Osteoblast (primary cell): ENCODE measurements at regions not wholly inside any gene's neighbourhood (a gene's known extent, or its start where the extent isn't known, plus 50 kb on each side); places are given as distances from the start of the nearest gene placed in this dataset.

Source experiments
- DNase-seq: peaks from one replicate; pipeline ENCODE4 v3.0.0; 2011; ENCODE audit warnings: low spot score, mixed read lengths; ENCODE audit not compliant: insufficient read length; ENCODE audit errors: missing footprints
- H2AFZ ChIP-seq: 2 replicates; pipeline ENCODE4 v1.6.0; 2011; ENCODE audit warnings: mild to moderate bottlenecking, low read length
- H3K27ac ChIP-seq: 2 replicates; pipeline ENCODE4 v1.5.1; 2011; ENCODE audit warnings: mild to moderate bottlenecking, low read depth, low read length, moderate library complexity
- H3K27me3 ChIP-seq: 2 replicates; pipeline ENCODE4 v1.6.0; 2012; ENCODE audit warnings: mild to moderate bottlenecking, control low read depth, inconsistent platforms, low read length, moderate library complexity; ENCODE audit not compliant: insufficient read depth
- H3K36me3 ChIP-seq: 2 replicates; pipeline ENCODE4 v1.5.1; 2011; ENCODE audit warnings: mild to moderate bottlenecking, low read length, control low read depth, moderate library complexity; ENCODE audit not compliant: insufficient read depth
- H3K4me1 ChIP-seq: 2 replicates; pipeline ENCODE4 v1.5.1; 2011; ENCODE audit warnings: mild to moderate bottlenecking, low read length, control low read depth, moderate library complexity; ENCODE audit not compliant: insufficient read depth
- H3K4me2 ChIP-seq: 2 replicates; pipeline ENCODE4 v1.6.0; 2011; ENCODE audit warnings: mild to moderate bottlenecking, low read length; ENCODE audit not compliant: insufficient read depth
- H3K4me3 ChIP-seq: fragments of 200-600 bp; sonication (generic); 3 replicates; pipeline ENCODE4 v1.5.1; 2012; ENCODE audit warnings: mild to moderate bottlenecking, low read length, inconsistent platforms; ENCODE audit not compliant: insufficient read depth
- H3K79me2 ChIP-seq: 2 replicates; pipeline ENCODE4 v1.6.0; 2012; ENCODE audit warnings: mild to moderate bottlenecking, low read length, control low read depth, inconsistent platforms; ENCODE audit not compliant: insufficient read depth
- H3K9me3 ChIP-seq: 2 replicates; pipeline ENCODE4 v1.5.1; 2011; ENCODE audit warnings: low read depth, low read length, control low read depth
- H4K20me1 ChIP-seq: 2 replicates; pipeline ENCODE4 v1.6.0; 2012; ENCODE audit warnings: mild to moderate bottlenecking, low read length, control low read depth; ENCODE audit not compliant: insufficient read depth
- TF ChIP-seq, protein P1 (sequence below): IDR thresholded peaks from 2 replicates; pipeline ENCODE4 v1.5.1; 2011; ENCODE audit warnings: mild to moderate bottlenecking, low read depth, low read length, moderate library complexity; ENCODE audit errors: extremely low read depth

DNA sequence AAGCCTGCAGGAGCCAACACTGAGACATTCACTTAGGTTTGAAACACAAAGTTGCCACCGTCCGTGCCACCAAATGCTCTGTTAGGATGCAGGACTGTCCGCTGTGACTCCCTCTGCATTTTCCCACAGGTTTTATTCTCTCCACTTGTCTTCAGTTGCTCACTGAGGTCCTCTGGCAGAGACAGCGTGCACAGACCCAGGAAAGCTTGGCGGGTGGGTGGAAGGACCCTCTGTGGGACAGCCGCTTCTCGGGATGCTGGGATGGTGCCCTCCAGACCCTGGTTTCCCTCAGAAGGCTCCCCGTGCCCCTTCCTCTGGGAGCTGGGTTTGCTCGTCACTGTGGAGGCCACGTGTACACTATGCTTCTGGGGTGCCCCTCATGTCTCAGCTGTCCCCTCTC lies 733.6 kb downstream of the GALR1 start:
- TF ChIP-seq, protein P1, sequence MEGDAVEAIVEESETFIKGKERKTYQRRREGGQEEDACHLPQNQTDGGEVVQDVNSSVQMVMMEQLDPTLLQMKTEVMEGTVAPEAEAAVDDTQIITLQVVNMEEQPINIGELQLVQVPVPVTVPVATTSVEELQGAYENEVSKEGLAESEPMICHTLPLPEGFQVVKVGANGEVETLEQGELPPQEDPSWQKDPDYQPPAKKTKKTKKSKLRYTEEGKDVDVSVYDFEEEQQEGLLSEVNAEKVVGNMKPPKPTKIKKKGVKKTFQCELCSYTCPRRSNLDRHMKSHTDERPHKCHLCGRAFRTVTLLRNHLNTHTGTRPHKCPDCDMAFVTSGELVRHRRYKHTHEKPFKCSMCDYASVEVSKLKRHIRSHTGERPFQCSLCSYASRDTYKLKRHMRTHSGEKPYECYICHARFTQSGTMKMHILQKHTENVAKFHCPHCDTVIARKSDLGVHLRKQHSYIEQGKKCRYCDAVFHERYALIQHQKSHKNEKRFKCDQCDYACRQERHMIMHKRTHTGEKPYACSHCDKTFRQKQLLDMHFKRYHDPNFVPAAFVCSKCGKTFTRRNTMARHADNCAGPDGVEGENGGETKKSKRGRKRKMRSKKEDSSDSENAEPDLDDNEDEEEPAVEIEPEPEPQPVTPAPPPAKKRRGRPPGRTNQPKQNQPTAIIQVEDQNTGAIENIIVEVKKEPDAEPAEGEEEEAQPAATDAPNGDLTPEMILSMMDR: no peak
- Histone ChIP-seq H3K9me3 (peaks cover 4% of the 10 kb centered on the region), H3K27ac (no peak overlapping the region), H4K20me1 (no peaks in the 10 kb centered on the region), H3K36me3 (no peaks in the 10 kb centered on the region), H3K4me2 (no peak overlapping the region), H3K27me3 (no peaks in the 10 kb centered on the region), H2AFZ (no peak overlapping the region), H3K79me2 (no peaks in the 10 kb centered on the region), H3K4me3 (no peak overlapping the region), H3K4me1 (no peaks in the 10 kb centered on the region)
- no peak for DNase-seq

DNA sequence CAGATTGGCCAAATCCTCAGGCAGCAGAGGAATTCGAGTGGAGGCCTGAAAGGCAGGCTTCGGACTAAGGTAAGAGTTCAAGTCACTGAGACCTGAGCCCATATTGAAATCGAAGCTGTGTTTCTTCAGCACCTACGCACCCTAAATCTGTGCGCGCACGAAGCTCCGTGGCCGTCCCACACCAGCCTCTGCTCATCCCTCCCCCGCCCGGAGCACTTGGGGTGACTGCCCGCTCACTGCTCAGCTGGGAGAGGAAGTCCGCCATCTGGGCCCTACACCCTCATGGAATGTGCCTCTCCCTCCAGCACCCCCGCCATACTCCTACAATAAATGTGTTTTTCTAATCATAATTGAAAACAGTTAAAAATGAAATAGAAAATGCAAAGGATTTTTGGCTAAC lies 734.5 kb downstream of the GALR1 start:
- TF ChIP-seq, protein P1: no peak
- H3K4me3 ChIP-seq: no peak overlapping the region
- H4K20me1 ChIP-seq: no peaks in the 10 kb centered on the region
- no peak overlapping the region for H3K27ac ChIP-seq
- H3K4me2 ChIP-seq: no peak overlapping the region
- no peaks in the 10 kb centered on the region for H3K4me1 ChIP-seq
- no peaks in the 10 kb centered on the region for H3K79me2 ChIP-seq
- peaks cover 4% of the 10 kb centered on the region for H3K9me3 ChIP-seq
- DNase-seq: no peak
- no peak overlapping the region for H2AFZ ChIP-seq
- no peaks in the 10 kb centered on the region for H3K36me3 ChIP-seq
- no peaks in the 10 kb centered on the region for H3K27me3 ChIP-seq

DNA sequence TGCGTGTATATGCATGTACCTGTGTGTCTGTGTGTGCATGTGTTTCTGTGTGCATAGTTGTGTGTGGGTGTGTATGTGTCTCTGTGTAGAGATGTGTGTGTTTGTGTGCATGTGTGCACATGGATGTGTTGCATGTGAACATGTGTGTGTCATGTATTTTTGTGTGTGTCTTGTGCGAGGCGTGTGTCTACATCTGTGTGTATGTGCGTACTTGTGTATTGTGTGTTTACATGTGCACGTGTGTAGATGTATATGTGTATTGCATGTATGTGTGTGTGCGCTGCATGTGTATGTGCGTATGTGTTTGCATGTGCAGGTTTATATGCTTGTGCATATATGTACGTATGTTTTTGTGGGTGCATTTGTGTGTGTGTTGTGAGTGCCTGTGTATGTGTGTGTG lies 735.2 kb downstream of the GALR1 start:
- no peaks in the 10 kb centered on the region for H3K79me2 ChIP-seq
- no peaks in the 10 kb centered on the region for H3K4me1 ChIP-seq
- H3K4me3 ChIP-seq: no peak overlapping the region
- H3K36me3 ChIP-seq: no peaks in the 10 kb centered on the region
- H3K27ac ChIP-seq: no peak overlapping the region
- H3K9me3 ChIP-seq: peaks cover 4% of the 10 kb centered on the region
- DNase-seq: no peak
- TF ChIP-seq, protein P1: no peak
- H4K20me1 ChIP-seq: no peaks in the 10 kb centered on the region
- H3K4me2 ChIP-seq: no peak overlapping the region
- no peaks in the 10 kb centered on the region for H3K27me3 ChIP-seq
- no peak overlapping the region for H2AFZ ChIP-seq

DNA sequence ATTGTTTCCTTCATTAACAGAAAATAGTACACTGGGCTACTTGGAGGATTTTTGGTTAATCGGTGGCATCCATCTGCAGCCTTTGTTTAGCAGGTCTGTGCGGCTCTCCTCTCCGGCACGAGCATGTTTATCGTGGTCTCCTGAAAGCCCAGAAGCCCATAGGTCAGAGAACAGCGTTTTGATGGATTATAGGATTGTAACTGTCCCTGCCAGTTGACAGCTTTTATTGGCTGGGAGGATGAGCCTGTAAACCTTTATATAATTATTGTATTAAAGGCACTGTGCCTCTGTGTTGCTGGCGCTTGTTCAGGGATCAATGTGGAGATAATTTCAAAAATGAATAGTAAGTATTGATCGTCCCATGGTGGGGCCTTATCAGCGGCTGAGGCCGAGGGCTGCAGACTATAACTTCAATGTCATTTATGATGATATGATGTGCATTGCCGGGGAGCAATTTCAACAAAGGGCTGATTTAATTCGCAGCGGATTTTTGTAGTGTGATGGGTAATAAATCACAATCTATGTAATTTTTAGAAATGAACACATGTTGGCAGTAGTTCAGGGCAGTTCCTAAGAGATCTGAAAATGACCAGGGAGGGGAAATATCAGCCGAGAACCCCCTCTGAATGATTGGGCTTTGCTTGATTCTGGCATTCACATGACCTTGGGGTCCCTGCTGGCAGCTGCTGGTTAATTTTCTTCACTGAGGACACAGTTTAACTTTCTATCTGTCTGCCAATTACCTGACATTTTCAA lies 736.1 kb downstream of the GALR1 start:
- Histone ChIP-seq H3K27me3 (no peaks in the 10 kb centered on the region), H3K4me2 (no peak overlapping the region), H3K4me1 (no peaks in the 10 kb centered on the region), H3K4me3 (no peak overlapping the region), H3K79me2 (no peaks in the 10 kb centered on the region), H3K9me3 (peaks cover 4% of the 10 kb centered on the region), H4K20me1 (no peaks in the 10 kb centered on the region), H3K27ac (no peak overlapping the region), H2AFZ (no peak overlapping the region), H3K36me3 (no peaks in the 10 kb centered on the region)
- no peak for DNase-seq
- TF ChIP-seq, protein P1: no peak
